Mammary epithelial cell (primary cell): ENCODE measurements at regions not wholly inside any gene's neighbourhood (a gene's known extent, or its start where the extent isn't known, plus 50 kb on each side); places are given as distances from the start of the nearest gene placed in this dataset.

ENCODE experiments used
- CTCF ChIP-seq, 2 donors: IDR thresholded peaks in 1 of 2; conservative IDR thresholded peaks in 1 of 2; 2 replicates each; pipeline ENCODE4 v1.5.1; 2011 to 2012; ENCODE audit warnings: inconsistent platforms in 2 of 2, low read length in 2 of 2, mild to moderate bottlenecking in 2 of 2, control low read depth in 1 of 2, low read depth in 1 of 2; ENCODE audit not compliant: insufficient read depth in 1 of 2; ENCODE audit errors: extremely low read depth in 1 of 2
- EZH2 ChIP-seq: IDR thresholded peaks from 2 replicates; pipeline ENCODE4 v1.6.1; 2012; ENCODE audit warnings: low read length, inconsistent platforms, borderline replicate concordance

GRCh38 chr1:98386675-98387440, 274.7 kb upstream of the SNX7 start:
- no peak for TF ChIP-seq EZH2
- no peak for TF ChIP-seq CTCF (conservative IDR thresholded peaks at IDR 0.05 in 1 of 2, IDR thresholded peaks at IDR 0.05 in 1 of 2; ENCODE audit: extremely low read depth in 1 of 2, insufficient read depth in 1 of 2, low read depth in 1 of 2, low read length in 2 of 2)
